ENCODE measurements at regions not wholly inside any gene's neighbourhood (a gene's known extent, or its start where the extent isn't known, plus 50 kb on each side); places are given as distances from the start of the nearest gene placed in this dataset.
"Not testable (repeated sequence)": the region's sequence is repeated elsewhere in the genome, so short reads cannot be mapped to it uniquely, and the experiment has no call there.

DNA sequence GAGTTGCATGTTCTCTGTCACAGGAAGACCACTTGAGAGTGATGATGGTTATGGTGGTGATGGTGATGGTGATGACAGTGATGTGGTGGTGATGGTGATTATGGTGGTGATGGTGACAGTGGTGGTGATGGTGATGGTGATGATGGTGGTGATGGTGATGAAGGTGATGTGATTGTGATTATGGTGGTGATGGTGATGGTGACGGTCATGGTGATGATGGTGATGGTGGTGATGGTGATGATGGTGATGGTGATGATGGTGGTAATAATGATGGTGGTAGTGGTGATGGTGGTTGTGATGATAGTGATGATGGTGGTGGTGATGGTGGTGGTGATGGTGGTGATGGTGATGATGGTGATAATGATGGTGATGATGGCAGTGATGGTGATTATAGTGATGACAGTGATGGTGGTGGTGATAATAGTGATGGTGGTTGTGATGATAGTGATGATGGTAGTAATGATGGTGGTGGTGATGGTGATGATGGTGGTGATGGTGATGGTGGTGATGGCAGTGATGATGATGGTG is 93.7 kb downstream of the ASB1 start:
- DNase-seq, result no peak
- intact Hi-C loops (cut with DNase I), result no loop called here

DNA sequence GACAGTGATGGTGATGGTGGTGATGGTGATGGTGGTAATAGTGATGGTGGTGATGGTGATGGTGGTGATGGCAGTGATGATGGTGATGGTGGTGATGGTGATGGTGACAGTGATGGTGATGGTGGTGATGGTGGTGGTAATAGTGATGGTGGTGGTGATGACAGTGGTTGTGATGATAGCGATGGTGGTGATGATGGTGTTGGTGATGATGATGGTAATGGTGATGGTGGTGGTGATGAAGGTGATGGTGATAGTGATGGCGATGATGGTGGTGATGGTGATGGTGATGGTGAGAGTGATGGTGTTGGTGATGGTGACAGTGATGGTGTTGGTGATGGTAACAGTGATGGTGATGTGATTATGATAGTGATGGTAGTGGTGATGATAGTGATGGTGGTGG is 94.3 kb downstream of the ASB1 start:
- no peak for DNase-seq
- intact Hi-C loops (cut with DNase I), result no loop called here

DNA sequence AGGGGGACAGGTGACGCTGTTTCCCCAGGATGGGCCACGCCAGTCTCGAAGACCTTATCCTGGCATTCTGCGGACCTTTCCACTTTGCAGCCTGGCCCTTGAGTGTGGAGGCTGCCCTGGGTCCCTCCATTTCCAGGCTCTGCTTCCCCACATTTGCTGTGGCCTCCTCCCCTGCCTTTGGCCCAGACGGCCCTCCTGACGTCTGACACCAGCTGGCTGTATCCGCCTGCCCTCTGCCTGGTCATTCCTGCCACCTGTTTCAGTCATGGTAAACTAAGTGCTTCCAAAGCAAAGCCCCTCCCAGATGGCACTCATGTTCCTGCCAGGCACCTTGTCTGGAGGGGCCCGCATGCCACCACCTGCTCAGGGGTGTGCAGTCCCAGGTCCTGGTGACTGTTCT is 95.1 kb downstream of the ASB1 start:
- DNase-seq, result no peak
- intact Hi-C loops (cut with DNase I), result no loop called here

DNA sequence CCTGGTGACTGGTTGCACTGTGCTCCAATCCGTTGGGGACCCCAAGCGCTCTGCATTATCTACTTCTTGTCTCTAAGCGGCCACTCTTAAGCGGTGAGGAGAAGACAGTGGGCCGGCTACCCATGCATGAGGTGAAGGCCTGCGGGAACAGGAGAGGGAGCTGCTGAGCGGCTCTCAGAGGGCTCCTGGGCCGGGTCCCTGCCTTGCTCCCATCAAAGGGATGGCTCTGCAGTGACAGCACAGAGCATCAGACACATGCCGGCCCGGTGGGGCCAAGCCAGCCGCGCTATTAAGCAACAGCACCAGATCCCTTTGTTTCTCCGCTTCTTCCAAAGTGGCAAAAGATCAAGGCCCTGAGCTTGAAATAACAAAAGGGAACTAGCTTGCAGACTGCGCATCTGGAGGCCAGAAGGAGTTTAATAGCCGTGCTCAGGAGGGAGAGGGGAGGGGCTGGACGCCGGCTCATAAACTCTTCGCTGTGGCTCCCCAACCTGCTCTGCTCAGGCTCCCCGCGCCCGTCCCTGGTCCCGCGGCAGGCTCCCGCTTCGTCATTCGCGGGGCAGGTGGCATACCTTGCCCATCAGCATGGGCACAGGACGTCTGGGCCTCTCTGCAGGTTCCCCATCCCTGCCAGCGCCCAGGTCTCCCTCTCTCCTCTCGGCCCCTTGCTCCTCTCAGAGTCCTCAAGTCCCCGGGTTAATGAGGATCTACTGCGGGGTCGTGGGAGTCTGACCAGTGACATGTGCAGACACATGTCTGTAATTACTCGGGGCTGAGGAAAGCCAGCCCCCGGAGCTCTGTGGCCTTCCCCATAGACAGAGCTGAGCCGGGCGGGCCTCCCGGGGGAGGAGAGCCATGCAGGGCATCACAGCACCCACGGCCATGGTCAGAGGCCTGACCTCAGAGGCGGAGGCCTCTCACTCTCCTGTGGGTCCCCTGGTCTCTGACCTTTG is 96.7 kb downstream of the ASB1 start:
- intact Hi-C loops (cut with DNase I), result no loop called here
- DNase-seq, result no peak

DNA sequence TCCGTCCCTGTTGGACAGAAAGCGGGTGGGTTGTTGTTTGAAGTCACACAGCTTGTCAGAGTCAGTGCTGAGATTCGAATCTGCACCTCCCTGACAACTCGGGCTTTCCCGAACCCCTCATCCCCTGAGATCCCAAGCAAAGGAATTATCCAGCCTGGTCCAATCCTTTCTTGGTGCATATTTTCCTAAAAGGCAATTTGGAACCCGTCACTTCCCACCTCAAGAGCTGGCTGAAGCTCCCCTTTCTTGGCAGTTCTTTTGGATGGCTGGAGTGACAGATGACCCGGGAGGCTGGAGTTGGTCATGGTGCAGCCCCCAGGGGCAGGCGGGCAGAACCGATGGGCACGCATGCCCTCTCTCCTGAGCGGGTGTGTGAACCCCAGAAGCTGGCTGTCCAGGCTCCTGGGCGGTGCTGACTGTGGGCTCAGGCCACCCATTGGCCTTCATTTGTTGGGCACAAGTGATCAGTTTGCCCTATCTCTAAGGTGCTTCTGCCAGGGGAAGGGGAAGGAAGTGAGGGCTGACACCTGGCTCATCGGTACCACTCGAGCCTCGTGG is 97.8 kb downstream of the ASB1 start:
- no peak for DNase-seq
- intact Hi-C loops (cut with DNase I), result no loop called here

DNA sequence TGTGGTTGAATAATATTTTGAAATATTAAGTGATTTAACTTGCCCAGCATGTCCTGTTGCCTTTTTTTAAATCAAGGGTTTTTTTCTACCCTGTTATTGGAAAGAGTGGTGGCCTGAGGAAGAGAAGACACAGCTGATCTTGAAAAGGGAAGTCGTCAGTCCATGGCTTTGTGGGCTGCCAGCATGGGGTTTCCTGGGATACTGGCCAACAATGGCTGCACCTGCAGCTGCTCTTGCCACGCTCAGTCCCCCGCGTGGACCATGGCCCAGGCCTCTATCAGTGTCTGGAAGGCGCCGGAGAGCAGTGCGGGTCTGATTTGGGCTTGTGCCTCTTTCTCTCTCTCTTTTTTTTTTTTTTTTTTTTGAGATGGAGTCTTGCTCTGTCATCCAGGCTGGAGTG is 99.3 kb downstream of the ASB1 start:
- intact Hi-C loops (cut with DNase I), result no loop called here
- DNase-seq, result peak in 1 of 10 donors; percentile 30

DNA sequence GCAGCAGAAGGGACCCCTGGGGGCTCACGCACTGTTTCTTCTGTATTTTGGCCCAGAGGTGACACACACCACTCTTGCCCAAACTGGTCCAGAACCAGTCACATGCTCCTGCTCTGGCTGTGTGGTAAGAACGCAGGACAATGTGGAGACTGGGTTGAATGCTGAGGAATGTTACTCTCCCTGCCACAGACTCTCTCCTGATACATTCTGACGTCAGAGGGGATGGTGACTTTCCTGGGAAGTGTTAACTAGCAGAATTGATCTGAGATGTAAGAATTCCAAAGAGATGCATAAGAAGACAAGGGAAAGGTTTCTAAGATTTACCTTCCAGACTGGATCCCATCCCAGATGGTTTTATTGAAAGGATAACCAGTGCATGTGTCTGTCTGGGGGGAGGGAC is 100.8 kb downstream of the ASB1 start:
- intact Hi-C loops (cut with DNase I), result no loop called here
- no peak for DNase-seq

DNA sequence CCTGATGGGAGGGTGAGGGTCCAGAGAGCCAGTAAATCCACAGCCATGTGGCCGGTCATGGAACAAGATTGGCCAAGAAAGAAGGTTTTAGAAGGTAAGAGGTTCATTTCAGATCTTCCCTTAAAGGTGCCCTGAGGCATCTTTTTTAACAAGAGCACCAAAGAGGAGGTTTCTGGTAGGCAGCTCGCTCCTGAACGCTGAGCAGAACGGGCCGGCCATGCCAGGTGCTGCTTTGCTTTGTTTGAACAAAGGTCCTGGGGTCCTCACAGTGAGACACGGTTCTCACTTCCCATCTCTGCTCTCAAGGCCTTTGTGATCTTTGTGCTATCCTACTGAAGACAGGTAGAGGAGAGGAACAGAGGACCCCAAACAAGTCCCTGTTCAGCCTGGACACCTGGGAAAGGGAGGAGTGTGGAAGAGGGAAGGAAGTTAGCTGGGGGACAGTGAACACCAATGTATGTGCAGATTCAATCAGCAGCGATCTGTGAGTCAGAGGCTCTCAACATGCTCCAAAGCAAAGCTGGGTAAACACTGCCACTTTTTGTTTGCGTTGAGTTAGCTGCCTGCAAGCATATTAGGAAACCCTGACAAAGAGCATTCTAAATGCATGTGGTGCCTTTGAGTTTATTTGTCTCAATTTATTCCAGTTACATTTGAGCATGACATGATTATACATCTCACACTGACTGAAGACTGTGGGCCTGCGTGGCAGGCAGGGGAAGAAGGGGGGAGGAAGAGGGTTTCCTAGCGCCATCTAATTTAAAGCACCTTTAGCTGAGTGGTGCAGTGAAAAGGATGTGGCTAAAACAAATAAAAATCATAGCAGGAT is 102.4 kb downstream of the ASB1 start:
- intact Hi-C loops (cut with DNase I), result no loop called here

DNA sequence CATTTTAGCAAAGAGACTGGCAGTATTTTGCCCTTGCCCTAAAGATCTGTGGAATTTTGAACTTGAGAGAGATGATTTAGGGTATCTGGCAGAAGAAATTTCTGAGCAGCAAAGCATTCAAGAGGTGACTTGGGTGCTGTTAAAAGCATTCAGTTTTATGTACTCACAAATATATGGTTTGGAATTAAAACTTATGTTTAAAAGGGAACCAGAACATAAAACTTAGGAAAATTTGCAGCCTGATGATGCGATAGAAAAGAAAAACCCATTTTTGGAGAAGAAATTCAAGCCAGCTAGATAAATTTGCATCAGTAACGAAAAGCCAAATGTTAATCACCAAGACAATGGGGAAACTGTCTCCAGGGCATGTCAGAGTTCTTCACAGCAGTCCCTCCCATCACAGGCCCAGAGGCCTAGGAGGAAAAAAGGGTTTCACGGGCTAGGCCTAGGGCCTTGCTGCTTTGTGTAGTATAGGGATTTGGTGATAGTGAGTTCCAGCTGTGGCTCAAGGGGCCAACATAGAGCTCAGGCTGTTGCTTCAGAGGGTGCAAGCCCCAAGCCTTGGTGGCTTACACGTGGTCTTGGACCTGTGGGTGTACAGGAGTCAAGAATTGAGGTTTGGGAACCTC is 104.4 kb downstream of the ASB1 start:
- intact Hi-C loops (cut with DNase I); DNase-seq: not testable (repeated sequence)

More for the DNA sequence above, 102.4 kb downstream of the ASB1 start:
- DNase-seq, result no peak

DNA sequence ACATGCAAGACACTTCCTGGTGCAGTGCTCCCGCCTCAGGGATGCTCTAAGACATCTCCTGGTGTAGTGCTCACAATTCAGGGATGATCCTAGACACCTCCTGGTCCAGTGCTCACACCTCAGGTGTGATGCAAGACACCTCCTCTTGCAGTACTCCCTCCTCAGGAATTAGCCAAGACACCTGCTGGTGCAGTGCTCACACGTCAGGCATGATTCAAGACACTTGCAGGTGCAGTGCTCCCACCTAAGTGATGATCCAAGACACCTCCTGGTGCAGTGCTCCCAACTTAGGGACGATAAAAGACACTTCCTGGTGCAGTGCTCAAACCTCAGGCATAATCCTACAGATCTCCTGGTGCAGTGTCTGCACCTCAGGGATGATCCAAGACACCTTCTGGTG is 117.0 kb downstream of the ASB1 start:
- DNase-seq; intact Hi-C loops (cut with DNase I): not testable (repeated sequence)

DNA sequence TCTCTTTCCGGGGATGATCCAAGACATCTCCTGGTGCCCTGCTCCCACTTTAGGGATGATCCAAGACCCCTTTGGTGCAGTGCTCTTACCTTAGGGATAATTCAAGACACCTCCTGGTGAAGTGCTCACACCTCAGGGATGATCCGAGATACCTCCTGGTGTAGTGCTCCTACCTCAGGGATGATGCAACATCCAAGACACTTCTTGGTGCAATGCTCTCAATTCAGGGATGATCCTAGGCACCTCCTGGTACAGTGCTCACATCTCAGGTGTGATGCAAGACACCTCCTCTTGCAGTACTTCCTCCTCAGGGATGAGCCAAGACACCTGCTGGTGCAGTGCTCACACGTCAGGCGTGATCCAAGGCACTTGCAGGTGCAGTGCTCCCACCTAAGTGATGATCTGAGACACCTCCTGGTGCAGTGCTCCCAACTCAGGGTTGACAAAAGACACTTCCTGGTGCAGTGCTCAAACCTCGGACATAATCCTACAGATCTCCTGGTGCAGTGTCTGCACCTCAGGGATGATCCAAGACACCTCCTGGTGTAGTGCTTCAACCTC is 122.3 kb downstream of the ASB1 start:
- peak in 1 of 10 donors; percentile 43 for DNase-seq
- intact Hi-C loops (cut with DNase I), result no loop called here

DNA sequence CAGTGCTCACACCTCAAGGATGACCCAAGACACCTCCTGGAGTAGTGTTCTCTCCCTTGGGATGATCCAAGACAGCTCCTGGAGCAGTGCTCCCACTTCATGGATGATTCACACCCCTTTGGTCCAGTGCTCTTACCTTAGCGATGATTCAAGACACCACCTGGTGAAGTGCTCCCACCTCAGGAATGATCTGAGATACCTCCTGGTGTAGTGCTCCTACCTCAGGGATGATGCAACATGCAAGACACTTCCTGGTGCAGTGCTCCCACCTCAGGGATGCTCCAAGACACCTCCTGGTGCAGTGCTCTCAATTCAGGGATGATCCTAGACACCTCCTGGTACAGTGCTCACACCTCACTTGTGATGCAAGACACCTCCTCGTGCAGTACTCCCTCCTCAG is 123.1 kb downstream of the ASB1 start:
- intact Hi-C loops (cut with DNase I), result no loop called here
- DNase-seq, result no peak

DNA sequence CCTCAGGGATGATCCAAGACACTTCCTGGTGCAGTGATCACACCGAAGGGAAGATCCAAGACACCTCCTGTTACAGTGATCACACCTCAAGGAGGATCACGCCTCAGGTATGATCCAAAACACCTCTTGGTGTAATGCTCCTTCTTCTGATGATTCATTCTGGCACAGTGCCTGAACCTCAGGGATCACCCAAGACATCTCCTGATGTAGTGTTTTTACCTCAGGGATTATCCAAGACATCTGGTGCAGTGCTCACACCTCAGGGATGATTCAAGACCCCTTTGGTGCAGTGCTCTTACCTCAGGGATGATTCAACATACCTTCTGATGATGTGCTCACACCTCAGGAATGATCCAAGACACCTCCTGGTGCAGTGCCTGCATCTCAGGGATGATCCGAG is 124.4 kb downstream of the ASB1 start:
- no peak for DNase-seq
- intact Hi-C loops (cut with DNase I), result no loop called here

DNA sequence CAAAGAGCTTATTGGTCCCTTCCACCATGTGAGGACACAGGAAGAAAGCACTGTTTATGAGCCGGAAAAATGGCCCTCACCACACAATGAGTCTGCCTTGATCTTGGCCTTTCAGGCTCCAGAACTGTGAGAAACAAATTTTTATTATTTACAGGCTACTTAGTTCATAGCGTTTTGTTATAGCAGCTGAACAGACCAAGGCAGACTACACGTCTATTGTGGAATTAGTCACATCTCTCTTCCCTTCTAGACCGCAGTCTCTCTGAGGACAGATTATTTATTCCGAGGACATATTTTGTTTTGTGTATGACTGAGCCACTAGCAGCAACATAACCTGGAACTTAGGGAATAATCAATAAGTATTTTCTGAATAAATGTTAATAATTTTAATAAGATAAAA is 125.5 kb downstream of the ASB1 start:
- intact Hi-C loops (cut with DNase I), result no loop called here
- no peak for DNase-seq

DNA sequence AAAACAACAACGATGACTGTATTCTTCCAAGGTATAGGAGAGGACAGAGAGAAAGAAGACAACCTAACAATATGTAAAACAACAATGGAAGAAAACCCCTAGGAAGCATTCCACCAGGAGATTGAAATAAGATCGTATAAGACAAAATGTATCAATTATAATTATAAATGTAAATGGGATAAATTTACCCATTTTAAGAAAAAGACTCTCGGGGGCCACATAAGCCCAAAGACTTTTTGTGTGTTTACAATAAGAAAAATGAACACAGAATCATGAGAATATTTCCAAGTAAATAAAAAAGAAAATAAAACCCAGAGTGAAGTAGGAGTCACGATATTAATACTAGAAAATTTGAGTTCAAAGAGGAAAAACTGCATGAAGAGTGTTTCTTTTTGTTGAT is 126.4 kb downstream of the ASB1 start:
- intact Hi-C loops (cut with DNase I), result no loop called here
- no peak for DNase-seq

DNA sequence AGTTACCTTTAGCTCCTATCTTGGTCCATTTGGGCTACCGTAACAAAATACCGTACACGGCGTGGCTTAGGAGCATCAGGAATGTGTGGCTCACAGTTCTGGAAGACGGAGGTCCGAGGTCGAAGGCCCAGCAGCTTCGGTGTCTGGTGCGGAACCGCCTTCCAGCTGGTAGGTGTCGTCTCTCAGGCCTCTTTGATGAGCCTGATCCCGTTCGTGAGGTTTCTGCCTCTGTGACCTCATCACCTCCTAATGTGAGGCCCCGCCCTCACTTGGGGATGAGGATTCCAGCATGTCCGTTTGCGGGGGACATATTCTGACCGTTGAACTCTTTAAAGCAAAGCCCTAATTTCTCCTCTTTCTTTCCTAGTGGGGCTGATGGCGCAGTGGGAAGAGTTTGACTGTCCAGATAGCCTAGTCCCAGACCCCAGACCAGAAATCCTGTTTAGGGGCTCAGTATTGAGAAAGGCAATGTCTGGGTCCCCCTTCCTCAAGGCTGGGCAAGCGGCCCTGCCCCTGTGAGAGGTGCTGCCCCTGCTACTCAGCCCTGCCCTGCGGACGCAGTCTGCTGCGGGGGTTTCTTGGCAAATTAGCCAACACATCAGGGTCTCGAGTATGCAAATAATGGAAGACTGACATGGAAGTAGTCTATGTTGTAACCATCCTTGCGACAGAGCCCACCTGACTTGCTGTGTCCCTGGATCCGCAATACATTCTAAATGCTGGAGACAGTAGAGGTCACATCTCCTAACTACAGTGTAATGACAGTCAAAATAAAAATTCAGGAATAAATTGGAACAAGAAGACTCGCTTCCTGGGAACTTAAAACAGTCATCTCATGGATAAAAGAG is 128.0 kb downstream of the ASB1 start:
- intact Hi-C loops (cut with DNase I), result no loop called here
- DNase-seq, result no peak

DNA sequence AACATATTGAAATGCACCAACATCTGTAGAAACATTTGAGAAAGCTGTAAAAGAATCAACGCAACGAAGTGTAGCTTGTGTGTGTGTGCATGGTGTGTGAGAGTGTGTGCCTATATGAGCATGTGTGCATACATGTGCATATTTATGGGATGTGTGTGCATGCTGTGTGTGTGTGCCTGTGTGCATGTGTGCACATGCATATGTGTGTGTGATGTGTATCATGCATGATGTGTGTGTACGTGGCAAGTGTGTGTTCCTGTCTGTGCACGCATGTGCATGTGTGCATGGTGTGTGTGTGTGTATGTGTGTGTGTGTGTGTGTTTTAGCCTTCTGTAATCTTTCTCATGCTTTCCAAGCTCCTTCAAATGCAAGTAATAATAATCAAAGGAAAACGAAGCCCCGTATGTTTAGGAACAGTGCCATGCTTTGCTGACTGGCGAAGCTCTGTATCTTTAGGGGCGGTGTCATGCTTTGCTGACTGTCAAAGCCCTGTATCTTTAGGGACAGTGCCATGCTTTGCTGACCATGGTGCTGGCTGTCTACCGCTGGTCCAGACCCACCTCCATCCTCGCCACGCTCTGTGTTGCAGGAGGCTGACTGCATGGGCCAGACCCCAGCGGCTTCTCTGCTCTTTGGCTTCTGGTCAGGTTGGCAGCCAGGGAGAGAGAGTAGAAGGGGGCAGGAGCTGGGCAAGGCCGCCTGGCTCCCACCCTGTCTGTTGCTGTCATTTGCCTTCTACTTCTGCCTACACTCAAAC is 129.2 kb downstream of the ASB1 start:
- peak in 1 of 10 donors; percentile 74 for DNase-seq
- intact Hi-C loops (cut with DNase I), result no loop called here

DNA sequence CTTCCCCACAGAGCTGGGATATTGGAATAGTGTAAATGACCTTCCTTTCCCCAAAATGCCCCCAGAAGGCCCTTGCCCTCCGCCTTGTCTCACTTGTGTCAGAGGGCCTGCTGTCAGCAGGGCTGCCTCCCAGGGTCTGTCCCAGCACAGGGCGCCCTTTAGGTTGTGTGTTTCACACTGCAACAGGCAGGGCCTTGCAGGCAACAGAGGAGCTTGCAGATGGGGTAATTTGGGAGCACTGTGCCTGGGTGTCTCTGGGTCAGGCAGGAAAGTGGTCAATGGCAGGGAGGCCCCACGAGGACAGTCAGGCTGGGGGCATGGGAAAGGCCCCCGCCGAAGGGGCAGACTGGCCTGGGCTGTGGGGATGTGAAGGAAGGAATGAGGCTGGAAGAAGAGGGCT is 130.7 kb downstream of the ASB1 start:
- peak in 1 of 10 donors; percentile 68 for DNase-seq
- intact Hi-C loops (cut with DNase I), result no loop called here

DNA sequence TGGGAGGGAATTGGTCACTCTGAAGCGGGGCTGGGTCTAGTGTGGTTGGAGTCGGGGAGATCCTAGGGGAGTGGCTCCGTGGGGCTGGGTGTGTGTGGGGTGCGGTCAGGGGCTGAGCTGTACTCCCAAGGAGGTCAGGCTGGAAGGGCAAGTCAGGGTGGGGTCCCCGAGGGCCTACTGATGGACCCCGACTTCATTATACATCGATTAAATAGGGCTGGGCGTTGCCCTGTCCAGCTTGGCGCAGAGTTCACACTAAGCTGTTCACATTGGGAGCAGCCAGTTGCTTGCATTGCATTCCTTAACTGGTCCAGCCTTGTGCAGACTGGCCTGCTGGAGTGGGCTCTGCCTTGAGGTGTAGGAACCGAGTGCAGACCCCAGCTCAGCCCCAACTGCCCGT is 131.2 kb downstream of the ASB1 start:
- DNase-seq, result peak in 1 of 10 donors; percentile 73
- intact Hi-C loops (cut with DNase I), result no loop called here

Measured in posterior cingulate gyrus (tissue), 11 donors.